Activated B cell treated with CpG ODN at 0.5 μM for 24 hours (primary cell): ENCODE measurements at regions not wholly inside any gene's neighbourhood (a gene's known extent, or its start where the extent isn't known, plus 50 kb on each side); places are given as distances from the start of the nearest gene placed in this dataset.

Experiments
- ATAC-seq: fragments of 200-7000 bp; cut with Tn5 transposase; one replicate; pipeline ENCODE4 v1.10.0; 2021; ENCODE audit warnings: low read depth, mild to moderate bottlenecking, moderate library complexity
- CTCF ChIA-PET: fragments of 350-600 bp; sonication (Branson Sonifier 250); formaldehyde crosslinking; loops from one replicate; lab custom pipeline; 2021; ENCODE audit warnings: antibody characterized with exemption; lab: Charles Lee
- POLR2A ChIA-PET: fragments of 350-600 bp; sonication (Branson Sonifier 250); formaldehyde crosslinking; loops from one replicate; lab custom pipeline; 2021; ENCODE audit warnings: antibody characterized with exemption; lab: Charles Lee
- DNase-seq: peaks from one replicate; pipeline ENCODE4 v3.0.0; 2022
- H3K27ac Mint-ChIP-seq: one replicate; pipeline ENCODE4 v1.8.0; 2020; ENCODE audit warnings: mixed read lengths
- H3K27me3 Mint-ChIP-seq: one replicate; pipeline ENCODE4 v1.8.0; 2021; ENCODE audit warnings: mixed read lengths
- H3K36me3 Mint-ChIP-seq: one replicate; pipeline ENCODE4 v1.8.0; 2021; ENCODE audit warnings: low read depth, mixed read lengths
- H3K4me1 Mint-ChIP-seq: one replicate; pipeline ENCODE4 v1.8.0; 2021; ENCODE audit warnings: mixed read lengths
- H3K4me3 Mint-ChIP-seq: one replicate; pipeline ENCODE4 v1.8.0; 2020; ENCODE audit warnings: mild to moderate bottlenecking, mixed read lengths
- H3K9me3 Mint-ChIP-seq: one replicate; pipeline ENCODE4 v1.8.0; 2020; ENCODE audit warnings: mixed read lengths
- CTCF ChIP-seq: fragments of 200-600 bp; IDR thresholded peaks from one replicate; pipeline ENCODE4 v1.8.0; 2022; ENCODE audit warnings: antibody characterized with exemption, mild to moderate bottlenecking
- intact Hi-C: fragments of 100-400 bp; cut with micrococcal nuclease; formaldehyde crosslinking; loops from one replicate; pipeline ENCODE4 v1.15.1; 2024

GRCh38 chr3:20652231-20652986 is 466.4 kb upstream of the SGO1 start:
- intact Hi-C loops, result no loop called here
- Mint-ChIP-seq H3K4me1 (no peaks in the 10 kb centered on the region), H3K27ac (no peak overlapping the region), H3K27me3 (no peaks in the 10 kb centered on the region), H3K9me3 (peaks cover 7% of the 10 kb centered on the region), H3K36me3 (no peaks in the 10 kb centered on the region), H3K4me3 (no peak overlapping the region)
- ChIA-PET CTCF (no interaction called here), POLR2A (no interaction called here)
- DNase-seq (no peak), ATAC-seq (no peak)
- no peak for TF ChIP-seq CTCF

DNA sequence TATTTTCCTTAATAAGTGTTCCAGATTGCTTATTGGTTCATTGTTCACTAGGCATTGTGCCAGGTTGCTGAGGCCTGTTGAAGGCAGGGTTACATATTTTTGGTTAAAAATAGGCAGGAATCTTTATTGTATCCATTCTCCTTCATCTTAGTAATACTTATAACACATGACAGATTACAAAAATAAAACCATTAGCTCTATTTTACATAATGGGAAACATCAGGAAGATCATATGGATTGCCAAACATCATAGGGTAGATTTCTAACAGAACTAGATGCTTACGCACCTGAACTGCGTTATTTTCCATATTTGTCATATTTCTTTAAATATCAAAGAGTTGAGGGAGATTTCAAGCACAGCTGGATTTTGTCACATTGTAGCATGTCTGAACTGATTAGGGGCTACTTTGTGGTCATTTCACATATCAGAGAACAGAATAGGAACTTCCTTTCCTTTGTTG is 462.9 kb upstream of the SGO1 start:
- no peak for TF ChIP-seq CTCF
- H3K27ac Mint-ChIP-seq, result no peak overlapping the region
- no peak overlapping the region for H3K4me3 Mint-ChIP-seq
- no peaks in the 10 kb centered on the region for H3K27me3 Mint-ChIP-seq
- no peaks in the 10 kb centered on the region for H3K4me1 Mint-ChIP-seq
- intact Hi-C loops, result no loop called here
- POLR2A ChIA-PET, result no interaction called here
- H3K9me3 Mint-ChIP-seq, result peaks cover under 1% of the 10 kb centered on the region
- ATAC-seq (no peak), DNase-seq (no peak)
- CTCF ChIA-PET, result no interaction called here
- H3K36me3 Mint-ChIP-seq, result no peaks in the 10 kb centered on the region

- intact Hi-C loops, result no loop called here
- Mint-ChIP-seq H3K27ac (no peak overlapping the region), H3K4me3 (no peak overlapping the region), H3K27me3 (no peaks in the 10 kb centered on the region), H3K9me3 (no peaks in the 10 kb centered on the region), H3K4me1 (no peaks in the 10 kb centered on the region), H3K36me3 (no peaks in the 10 kb centered on the region)
- ATAC-seq (no peak), DNase-seq (no peak)
- POLR2A ChIA-PET, result no interaction called here
- CTCF ChIA-PET, result no interaction called here
- no peak for TF ChIP-seq CTCF
Measured at GRCh38 chr3:20648294-20648693, 462.3 kb upstream of the SGO1 start.

- Mint-ChIP-seq H3K9me3 (no peaks in the 10 kb centered on the region), H3K36me3 (no peaks in the 10 kb centered on the region), H3K27ac (no peak overlapping the region), H3K27me3 (no peaks in the 10 kb centered on the region), H3K4me1 (no peaks in the 10 kb centered on the region), H3K4me3 (no peak overlapping the region)
- ChIA-PET CTCF (no interaction called here), POLR2A (no interaction called here)
- intact Hi-C loops, result no loop called here
- DNase-seq (no peak), ATAC-seq (no peak)
- no peak for TF ChIP-seq CTCF
Measured at GRCh38 chr3:20646425-20646824, 460.4 kb upstream of the SGO1 start.

GRCh38 chr3:20645340-20645739 is 459.3 kb upstream of the SGO1 start:
- no peaks in the 10 kb centered on the region for H3K27me3 Mint-ChIP-seq
- ATAC-seq, result no peak
- TF ChIP-seq CTCF, result no peak
- ChIA-PET POLR2A (no interaction called here), CTCF (no interaction called here)
- intact Hi-C loops, result no loop called here
- H3K4me3 Mint-ChIP-seq, result no peak overlapping the region
- no peak for DNase-seq
- H3K9me3 Mint-ChIP-seq, result no peaks in the 10 kb centered on the region
- H3K4me1 Mint-ChIP-seq, result no peaks in the 10 kb centered on the region
- no peaks in the 10 kb centered on the region for H3K36me3 Mint-ChIP-seq
- H3K27ac Mint-ChIP-seq, result no peak overlapping the region
